ENCODE measurements at regions not wholly inside any gene's neighbourhood (a gene's known extent, or its start where the extent isn't known, plus 50 kb on each side); places are given as distances from the start of the nearest gene placed in this dataset.

GRCh38 chr14:101087614-101088394 lies 184.3 kb upstream of the RTL1 start:
- TF ChIP-seq RAD21 (IDR thresholded peaks at IDR 0.05; ENCODE audit: low read depth) (no peak), CTCF (IDR thresholded peaks at IDR 0.05 in 2 of 3, conservative IDR thresholded peaks at IDR 0.05 in 1 of 3; ENCODE audit: borderline replicate concordance in 1 of 3, insufficient read depth in 1 of 3, low read depth in 2 of 3, low read length in 2 of 3) (no peak), ZBTB33 (IDR thresholded peaks at IDR 0.05; ENCODE audit: extremely low read depth, insufficient replicate concordance, low read length) (no peak), POLR2A (IDR thresholded peaks at IDR 0.05; ENCODE audit: borderline replicate concordance, extremely low read depth, insufficient read depth, insufficient read length) (no peak), EZH2 (IDR thresholded peaks at IDR 0.05) (no peak)
